ENCODE measurements at regions not wholly inside any gene's neighbourhood (a gene's known extent, or its start where the extent isn't known, plus 50 kb on each side); places are given as distances from the start of the nearest gene placed in this dataset.
A peak's percentile ranks its signal among the peaks of the same experiment; 100 is the strongest.

DNA sequence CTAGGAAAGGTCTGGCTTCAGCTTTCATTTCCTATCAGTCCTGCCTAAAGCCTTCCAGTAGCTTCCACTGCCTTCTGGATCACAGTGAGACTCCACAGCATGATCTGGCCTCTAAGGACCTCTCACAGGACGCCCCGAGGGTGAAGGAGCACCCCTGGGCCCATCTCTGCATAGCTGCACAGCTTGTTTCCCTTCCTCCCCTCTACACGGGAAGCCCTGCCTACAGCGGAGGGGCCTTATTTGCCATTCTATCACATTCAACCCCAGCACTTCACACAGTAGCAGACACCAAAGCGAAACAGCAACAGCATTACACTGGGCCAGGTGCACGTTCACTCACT is 162.3 kb upstream of the GRK3 start:
- no peaks in the 10 kb centered on the region for H3F3A ChIP-seq (ENCODE audit: control insufficient read depth, insufficient read depth)
- peaks cover 60% of the 10 kb centered on the region for H3K4me1 ChIP-seq (ENCODE audit: control insufficient read depth, low read length)
- H3K79me2 ChIP-seq (ENCODE audit: control insufficient read depth, low read length) = peaks cover 84% of the 10 kb centered on the region
- H3K27ac ChIP-seq (ENCODE audit: low read depth, low read length) = no peak overlapping the region
- H3K9me2 ChIP-seq (replicated peaks; ENCODE audit: control insufficient read depth, low read length) = no peaks in the 10 kb centered on the region
- H3K36me3 ChIP-seq (ENCODE audit: control insufficient read depth, low read length) = peaks cover 3% of the 10 kb centered on the region; the same call in 1 of the 2 replicates
- H4K20me1 ChIP-seq (ENCODE audit: control insufficient read depth, insufficient read depth, low read depth, low read length) = peaks cover 17% of the 10 kb centered on the region
- no peaks in the 10 kb centered on the region for H3K27me3 ChIP-seq (ENCODE audit: control insufficient read depth, low read length)
- no peaks in the 10 kb centered on the region for H3K9me3 ChIP-seq (ENCODE audit: control insufficient read depth, insufficient read depth, low read length)
- peak overlapping the region; percentile 95 for H3K4me2 ChIP-seq (ENCODE audit: low read length)
- TF ChIP-seq EZH2phosphoT487 (IDR thresholded peaks at IDR 0.05; ENCODE audit: borderline replicate concordance, low read length) = no peak
- TF ChIP-seq, protein P1, sequence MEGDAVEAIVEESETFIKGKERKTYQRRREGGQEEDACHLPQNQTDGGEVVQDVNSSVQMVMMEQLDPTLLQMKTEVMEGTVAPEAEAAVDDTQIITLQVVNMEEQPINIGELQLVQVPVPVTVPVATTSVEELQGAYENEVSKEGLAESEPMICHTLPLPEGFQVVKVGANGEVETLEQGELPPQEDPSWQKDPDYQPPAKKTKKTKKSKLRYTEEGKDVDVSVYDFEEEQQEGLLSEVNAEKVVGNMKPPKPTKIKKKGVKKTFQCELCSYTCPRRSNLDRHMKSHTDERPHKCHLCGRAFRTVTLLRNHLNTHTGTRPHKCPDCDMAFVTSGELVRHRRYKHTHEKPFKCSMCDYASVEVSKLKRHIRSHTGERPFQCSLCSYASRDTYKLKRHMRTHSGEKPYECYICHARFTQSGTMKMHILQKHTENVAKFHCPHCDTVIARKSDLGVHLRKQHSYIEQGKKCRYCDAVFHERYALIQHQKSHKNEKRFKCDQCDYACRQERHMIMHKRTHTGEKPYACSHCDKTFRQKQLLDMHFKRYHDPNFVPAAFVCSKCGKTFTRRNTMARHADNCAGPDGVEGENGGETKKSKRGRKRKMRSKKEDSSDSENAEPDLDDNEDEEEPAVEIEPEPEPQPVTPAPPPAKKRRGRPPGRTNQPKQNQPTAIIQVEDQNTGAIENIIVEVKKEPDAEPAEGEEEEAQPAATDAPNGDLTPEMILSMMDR (IDR thresholded peaks at IDR 0.05; ENCODE audit: low read depth, low read length, poor library complexity, severe bottlenecking) = no peak
- H3K4me3 ChIP-seq (ENCODE audit: low read length) = peak overlapping the region; percentile 94

DNA sequence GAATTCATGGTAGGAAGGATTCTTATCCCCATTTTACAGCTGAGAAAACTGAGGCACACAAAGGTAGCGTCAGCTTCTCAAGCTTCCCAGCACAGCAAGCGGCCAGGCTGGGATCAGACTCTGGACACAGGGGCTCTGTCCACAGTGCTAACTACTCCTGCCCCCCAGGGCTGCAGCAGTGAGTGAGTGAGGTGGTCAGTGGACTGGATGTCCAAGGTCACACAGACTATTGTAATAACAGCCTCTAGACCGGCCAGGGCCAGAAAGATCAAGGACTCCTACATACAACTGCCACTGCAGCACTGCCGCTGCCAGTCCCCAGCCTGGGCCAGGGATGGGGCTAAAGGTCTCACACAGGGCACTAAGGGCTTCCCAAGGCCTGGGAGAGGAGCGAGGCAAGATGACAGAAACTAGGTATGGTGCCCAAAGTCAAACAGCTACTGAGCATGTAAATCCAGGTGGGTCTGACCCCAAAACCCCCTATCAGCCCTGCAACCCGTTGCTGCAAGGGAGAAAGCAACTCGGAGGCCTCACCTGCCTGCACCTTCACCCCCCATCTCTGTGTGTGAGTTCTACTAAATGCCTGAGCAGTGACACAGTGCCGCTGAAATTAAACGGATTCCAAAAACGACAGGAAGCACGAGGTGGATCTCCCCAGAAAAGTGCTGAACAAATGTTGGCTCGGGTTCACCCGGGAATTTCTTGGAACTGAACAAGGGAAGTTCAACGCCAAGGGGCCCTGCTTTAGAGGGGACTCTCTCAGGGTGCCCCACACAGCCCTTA is 161.8 kb upstream of the GRK3 start:
- Histone ChIP-seq H3K27ac (ENCODE audit: low read depth, low read length) (no peak overlapping the region), H3K4me3 (ENCODE audit: low read length) (peak overlapping the region; percentile 94), H3K79me2 (ENCODE audit: control insufficient read depth, low read length) (peaks cover 78% of the 10 kb centered on the region)

DNA sequence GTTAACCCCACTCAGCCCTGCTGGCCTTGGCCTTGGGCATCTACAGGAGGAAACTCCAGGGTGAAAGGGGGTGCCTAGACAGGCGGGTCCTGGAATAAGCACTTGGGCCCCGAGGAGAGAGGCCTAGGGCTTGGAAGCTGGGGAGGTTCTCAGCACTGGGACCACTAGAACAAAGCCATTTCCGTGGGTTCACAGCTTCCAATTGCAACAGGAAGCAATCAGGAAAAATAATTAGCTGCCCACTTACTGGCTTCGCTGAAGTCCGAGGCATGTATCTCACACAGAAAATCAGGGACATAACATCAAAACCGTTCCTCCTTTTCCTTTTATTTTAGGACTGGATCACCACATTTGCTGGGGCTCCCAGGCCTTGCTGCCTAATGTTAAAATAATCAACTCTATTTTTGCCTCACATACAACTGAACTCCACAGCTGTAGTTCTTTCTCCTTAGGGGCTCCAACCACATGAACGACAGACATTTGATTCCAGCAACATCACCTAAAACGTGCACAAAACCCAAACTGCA is 161.1 kb upstream of the GRK3 start:
- no peaks in the 10 kb centered on the region for H3K9me2 ChIP-seq (replicated peaks; ENCODE audit: control insufficient read depth, low read length)
- peak overlapping the region; percentile 52 for H3K27ac ChIP-seq (ENCODE audit: low read depth, low read length)
- TF ChIP-seq EZH2phosphoT487 (IDR thresholded peaks at IDR 0.05; ENCODE audit: borderline replicate concordance, low read length) = no peak
- TF ChIP-seq, protein P1 (IDR thresholded peaks at IDR 0.05; ENCODE audit: low read depth, low read length, poor library complexity, severe bottlenecking) = no peak
- no peaks in the 10 kb centered on the region for H3F3A ChIP-seq (ENCODE audit: control insufficient read depth, insufficient read depth)
- peaks cover 3% of the 10 kb centered on the region; the same call in 1 of the 2 replicates for H3K36me3 ChIP-seq (ENCODE audit: control insufficient read depth, low read length)
- H3K4me3 ChIP-seq (ENCODE audit: low read length) = peak overlapping the region; percentile 94
- H3K79me2 ChIP-seq (ENCODE audit: control insufficient read depth, low read length) = peaks cover 72% of the 10 kb centered on the region
- H4K20me1 ChIP-seq (ENCODE audit: control insufficient read depth, insufficient read depth, low read depth, low read length) = peaks cover 17% of the 10 kb centered on the region
- H3K4me2 ChIP-seq (ENCODE audit: low read length) = peak overlapping the region; percentile 95
- peaks cover 57% of the 10 kb centered on the region for H3K4me1 ChIP-seq (ENCODE audit: control insufficient read depth, low read length)
- H3K9me3 ChIP-seq (ENCODE audit: control insufficient read depth, insufficient read depth, low read length) = no peaks in the 10 kb centered on the region
- no peaks in the 10 kb centered on the region for H3K27me3 ChIP-seq (ENCODE audit: control insufficient read depth, low read length)

More for the DNA sequence above, 161.8 kb upstream of the GRK3 start:
- Histone ChIP-seq H3K4me1 (ENCODE audit: control insufficient read depth, low read length) (peaks cover 60% of the 10 kb centered on the region), H3K9me3 (ENCODE audit: control insufficient read depth, insufficient read depth, low read length) (no peaks in the 10 kb centered on the region), H3K27me3 (ENCODE audit: control insufficient read depth, low read length) (no peaks in the 10 kb centered on the region), H3F3A (ENCODE audit: control insufficient read depth, insufficient read depth) (no peaks in the 10 kb centered on the region), H3K36me3 (ENCODE audit: control insufficient read depth, low read length) (peaks cover 3% of the 10 kb centered on the region; the same call in 1 of the 2 replicates), H4K20me1 (ENCODE audit: control insufficient read depth, insufficient read depth, low read depth, low read length) (peaks cover 17% of the 10 kb centered on the region), H3K9me2 (replicated peaks; ENCODE audit: control insufficient read depth, low read length) (no peaks in the 10 kb centered on the region), H3K4me2 (ENCODE audit: low read length) (peak overlapping the region; percentile 95)
- TF ChIP-seq, protein P1 (IDR thresholded peaks at IDR 0.05; ENCODE audit: low read depth, low read length, poor library complexity, severe bottlenecking) = no peak
- no peak for TF ChIP-seq EZH2phosphoT487 (IDR thresholded peaks at IDR 0.05; ENCODE audit: borderline replicate concordance, low read length)
